ENCODE measurements at regions not wholly inside any gene's neighbourhood (a gene's known extent, or its start where the extent isn't known, plus 50 kb on each side); places are given as distances from the start of the nearest gene placed in this dataset.

- Histone ChIP-seq H3K27ac (ENCODE audit: low read depth, low read length) (no peak overlapping the region), H3K36me3 (ENCODE audit: insufficient read depth, low read length) (no peaks in the 10 kb centered on the region), H3K27me3 (ENCODE audit: control insufficient read depth in 1 of 2, insufficient read depth in 2 of 2, low read length in 2 of 2) (no peaks in the 10 kb centered on the region), H3K9me3 (ENCODE audit: low read length) (no peaks in the 10 kb centered on the region), H3K9ac (ENCODE audit: low read length) (no peak overlapping the region), H3K4me1 (ENCODE audit: insufficient read depth, low read length) (no peaks in the 10 kb centered on the region), H3K4me3 (ENCODE audit: low read depth in 1 of 2, low read length in 2 of 2) (no peak overlapping the region)
These were observed 434.0 kb downstream of the NFIB start for GRCh38 chr9:13879981-13880380.

GRCh38 chr9:13879011-13879410 is 434.9 kb downstream of the NFIB start:
- no peak overlapping the region for H3K9ac ChIP-seq (ENCODE audit: low read length)
- no peaks in the 10 kb centered on the region for H3K36me3 ChIP-seq (ENCODE audit: insufficient read depth, low read length)
- H3K4me3 ChIP-seq (ENCODE audit: low read depth in 1 of 2, low read length in 2 of 2): no peak overlapping the region
- H3K9me3 ChIP-seq (ENCODE audit: low read length): no peaks in the 10 kb centered on the region
- H3K27me3 ChIP-seq (ENCODE audit: control insufficient read depth in 1 of 2, insufficient read depth in 2 of 2, low read length in 2 of 2): no peaks in the 10 kb centered on the region
- H3K27ac ChIP-seq (ENCODE audit: low read depth, low read length): no peak overlapping the region
- no peaks in the 10 kb centered on the region for H3K4me1 ChIP-seq (ENCODE audit: insufficient read depth, low read length)

- Histone ChIP-seq H3K36me3 (ENCODE audit: insufficient read depth, low read length) (no peaks in the 10 kb centered on the region), H3K27me3 (ENCODE audit: control insufficient read depth in 1 of 2, insufficient read depth in 2 of 2, low read length in 2 of 2) (no peaks in the 10 kb centered on the region), H3K9me3 (ENCODE audit: low read length) (no peaks in the 10 kb centered on the region), H3K9ac (ENCODE audit: low read length) (no peak overlapping the region), H3K27ac (ENCODE audit: low read depth, low read length) (no peak overlapping the region), H3K4me3 (ENCODE audit: low read depth in 1 of 2, low read length in 2 of 2) (no peak overlapping the region), H3K4me1 (ENCODE audit: insufficient read depth, low read length) (no peaks in the 10 kb centered on the region)
These were observed 435.7 kb downstream of the NFIB start for GRCh38 chr9:13878241-13878711.

- Histone ChIP-seq H3K4me3 (ENCODE audit: low read depth in 1 of 2, low read length in 2 of 2) (no peak overlapping the region), H3K27ac (ENCODE audit: low read depth, low read length) (no peak overlapping the region), H3K9me3 (ENCODE audit: low read length) (no peaks in the 10 kb centered on the region), H3K9ac (ENCODE audit: low read length) (no peak overlapping the region), H3K4me1 (ENCODE audit: insufficient read depth, low read length) (no peaks in the 10 kb centered on the region), H3K36me3 (ENCODE audit: insufficient read depth, low read length) (no peaks in the 10 kb centered on the region), H3K27me3 (ENCODE audit: control insufficient read depth in 1 of 2, insufficient read depth in 2 of 2, low read length in 2 of 2) (no peaks in the 10 kb centered on the region)
These were observed 437.2 kb downstream of the NFIB start for GRCh38 chr9:13876741-13877140.

- H3K9ac ChIP-seq (ENCODE audit: low read length): no peak overlapping the region
- H3K27ac ChIP-seq (ENCODE audit: low read depth, low read length): no peak overlapping the region
- no peaks in the 10 kb centered on the region for H3K36me3 ChIP-seq (ENCODE audit: insufficient read depth, low read length)
- H3K9me3 ChIP-seq (ENCODE audit: low read length): no peaks in the 10 kb centered on the region
- H3K4me3 ChIP-seq (ENCODE audit: low read depth in 1 of 2, low read length in 2 of 2): no peak overlapping the region
- H3K27me3 ChIP-seq (ENCODE audit: control insufficient read depth in 1 of 2, insufficient read depth in 2 of 2, low read length in 2 of 2): no peaks in the 10 kb centered on the region
- no peaks in the 10 kb centered on the region for H3K4me1 ChIP-seq (ENCODE audit: insufficient read depth, low read length)
These were observed 440.7 kb downstream of the NFIB start for GRCh38 chr9:13873203-13873602.

GRCh38 chr9:13868336-13868735 is 445.6 kb downstream of the NFIB start:
- Histone ChIP-seq H3K9me3 (ENCODE audit: low read length) (no peaks in the 10 kb centered on the region), H3K36me3 (ENCODE audit: insufficient read depth, low read length) (no peaks in the 10 kb centered on the region), H3K27me3 (ENCODE audit: control insufficient read depth in 1 of 2, insufficient read depth in 2 of 2, low read length in 2 of 2) (no peaks in the 10 kb centered on the region), H3K4me1 (ENCODE audit: insufficient read depth, low read length) (no peaks in the 10 kb centered on the region), H3K27ac (ENCODE audit: low read depth, low read length) (no peak overlapping the region), H3K9ac (ENCODE audit: low read length) (no peak overlapping the region), H3K4me3 (ENCODE audit: low read depth in 1 of 2, low read length in 2 of 2) (no peak overlapping the region)

GRCh38 chr9:13865869-13866268 is 448.1 kb downstream of the NFIB start:
- H3K9ac ChIP-seq (ENCODE audit: low read length): no peak overlapping the region
- no peaks in the 10 kb centered on the region for H3K9me3 ChIP-seq (ENCODE audit: low read length)
- H3K4me1 ChIP-seq (ENCODE audit: insufficient read depth, low read length): peaks cover 4% of the 10 kb centered on the region
- H3K4me3 ChIP-seq (ENCODE audit: low read depth in 1 of 2, low read length in 2 of 2): no peak overlapping the region
- no peak overlapping the region for H3K27ac ChIP-seq (ENCODE audit: low read depth, low read length)
- H3K36me3 ChIP-seq (ENCODE audit: insufficient read depth, low read length): no peaks in the 10 kb centered on the region
- no peaks in the 10 kb centered on the region for H3K27me3 ChIP-seq (ENCODE audit: control insufficient read depth in 1 of 2, insufficient read depth in 2 of 2, low read length in 2 of 2)

- Histone ChIP-seq H3K4me3 (ENCODE audit: low read depth in 1 of 2, low read length in 2 of 2) (no peak overlapping the region), H3K27ac (ENCODE audit: low read depth, low read length) (no peak overlapping the region), H3K27me3 (ENCODE audit: control insufficient read depth in 1 of 2, insufficient read depth in 2 of 2, low read length in 2 of 2) (no peaks in the 10 kb centered on the region)
These were observed 450.8 kb downstream of the NFIB start for GRCh38 chr9:13863112-13863511.

GRCh38 chr9:13862654-13863053 is 451.3 kb downstream of the NFIB start:
- H3K27ac ChIP-seq (ENCODE audit: low read depth, low read length): no peak overlapping the region

More at GRCh38 chr9:13863112-13863511, 450.8 kb downstream of the NFIB start:
- no peaks in the 10 kb centered on the region for H3K36me3 ChIP-seq (ENCODE audit: insufficient read depth, low read length)
- H3K4me1 ChIP-seq (ENCODE audit: insufficient read depth, low read length): peaks cover 8% of the 10 kb centered on the region
- H3K9ac ChIP-seq (ENCODE audit: low read length): no peak overlapping the region
- H3K9me3 ChIP-seq (ENCODE audit: low read length): no peaks in the 10 kb centered on the region

GRCh38 chr9:13860946-13861640 is 452.8 kb downstream of the NFIB start:
- H3K9me3 ChIP-seq (ENCODE audit: low read length): no peaks in the 10 kb centered on the region
- no peak overlapping the region for H3K9ac ChIP-seq (ENCODE audit: low read length)
- no peaks in the 10 kb centered on the region for H3K27me3 ChIP-seq (ENCODE audit: control insufficient read depth in 1 of 2, insufficient read depth in 2 of 2, low read length in 2 of 2)
- H3K4me3 ChIP-seq (ENCODE audit: low read depth in 1 of 2, low read length in 2 of 2): no peak overlapping the region
- no peaks in the 10 kb centered on the region for H3K36me3 ChIP-seq (ENCODE audit: insufficient read depth, low read length)
- peaks cover 8% of the 10 kb centered on the region for H3K4me1 ChIP-seq (ENCODE audit: insufficient read depth, low read length)
- no peak overlapping the region for H3K27ac ChIP-seq (ENCODE audit: low read depth, low read length)

More at GRCh38 chr9:13862654-13863053, 451.3 kb downstream of the NFIB start:
- H3K4me3 ChIP-seq (ENCODE audit: low read depth in 1 of 2, low read length in 2 of 2): no peak overlapping the region
- no peak overlapping the region for H3K9ac ChIP-seq (ENCODE audit: low read length)
- no peaks in the 10 kb centered on the region for H3K36me3 ChIP-seq (ENCODE audit: insufficient read depth, low read length)
- H3K9me3 ChIP-seq (ENCODE audit: low read length): no peaks in the 10 kb centered on the region
- no peaks in the 10 kb centered on the region for H3K27me3 ChIP-seq (ENCODE audit: control insufficient read depth in 1 of 2, insufficient read depth in 2 of 2, low read length in 2 of 2)
- peaks cover 8% of the 10 kb centered on the region for H3K4me1 ChIP-seq (ENCODE audit: insufficient read depth, low read length)

GRCh38 chr9:13860019-13860418 is 453.9 kb downstream of the NFIB start:
- H3K4me3 ChIP-seq (ENCODE audit: low read depth in 1 of 2, low read length in 2 of 2): no peak overlapping the region
- no peaks in the 10 kb centered on the region for H3K9me3 ChIP-seq (ENCODE audit: low read length)
- H3K27ac ChIP-seq (ENCODE audit: low read depth, low read length): no peak overlapping the region
- H3K36me3 ChIP-seq (ENCODE audit: insufficient read depth, low read length): no peaks in the 10 kb centered on the region
- peaks cover 8% of the 10 kb centered on the region for H3K4me1 ChIP-seq (ENCODE audit: insufficient read depth, low read length)
- H3K9ac ChIP-seq (ENCODE audit: low read length): no peak overlapping the region
- no peaks in the 10 kb centered on the region for H3K27me3 ChIP-seq (ENCODE audit: control insufficient read depth in 1 of 2, insufficient read depth in 2 of 2, low read length in 2 of 2)

- Histone ChIP-seq H3K4me3 (ENCODE audit: low read depth in 1 of 2, low read length in 2 of 2) (no peak overlapping the region), H3K9ac (ENCODE audit: low read length) (no peak overlapping the region), H3K27me3 (ENCODE audit: control insufficient read depth in 1 of 2, insufficient read depth in 2 of 2, low read length in 2 of 2) (no peaks in the 10 kb centered on the region), H3K4me1 (ENCODE audit: insufficient read depth, low read length) (peaks cover 5% of the 10 kb centered on the region), H3K27ac (ENCODE audit: low read depth, low read length) (no peak overlapping the region), H3K36me3 (ENCODE audit: insufficient read depth, low read length) (no peaks in the 10 kb centered on the region), H3K9me3 (ENCODE audit: low read length) (no peaks in the 10 kb centered on the region)
These were observed 456.4 kb downstream of the NFIB start for GRCh38 chr9:13857521-13857920.
